Left cardiac atrium (tissue), 4 donors: ENCODE measurements at regions not wholly inside any gene's neighbourhood (a gene's known extent, or its start where the extent isn't known, plus 50 kb on each side); places are given as distances from the start of the nearest gene placed in this dataset.

Experiments used
- ATAC-seq, 2 donors: fragments of 200-7000 bp; cut with Tn5 transposase; one replicate each; pipeline ENCODE4 v1.9.1; 2020; ENCODE audit warnings: mild to moderate bottlenecking in 2 of 2, moderate library complexity in 2 of 2
- DNase-seq: peaks from one replicate; pipeline ENCODE4 v3.0.0-alpha.2; 2020
- intact Hi-C, 2 donors: fragments of 100-400 bp; cut with DNase I; formaldehyde crosslinking; loops; one replicate each; pipeline versions ENCODE4 v1.14.1 to v1.15.1; 2022 to 2023
- donor health status: DM: no; HTN: yes; CAD: no.
- donor health status: DM: no; HTN: yes; CAD: no; lungs with severe emphysema.
- donor health status: DM: yes; HTN: yes; CAD: no.
- donor health status: Dilated cardiomyopathy.

DNA sequence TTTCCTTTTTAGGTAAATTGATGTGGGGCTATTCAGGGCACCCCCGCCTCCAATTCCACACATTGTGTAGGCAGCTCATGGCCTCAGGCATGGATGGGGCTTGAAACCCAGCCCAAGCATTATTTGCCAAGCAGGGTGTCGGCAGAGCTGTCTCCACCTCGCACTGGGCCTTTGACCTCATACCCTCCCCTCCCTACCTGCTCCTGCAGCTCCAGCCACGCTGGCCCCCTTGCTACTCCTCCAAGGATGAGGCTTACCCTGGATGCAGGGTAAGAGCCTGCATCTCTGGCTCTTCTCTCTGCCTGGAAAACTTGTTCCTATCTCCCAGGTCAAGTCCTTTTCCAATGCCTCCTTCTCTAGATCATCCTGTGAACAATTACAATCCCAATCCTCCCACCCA lies 232.6 kb downstream of the SOD2 start:
- ATAC-seq (no peak), DNase-seq (no peak)
- intact Hi-C loops: no loop called here

- ATAC-seq (peak in 1 of 2 donors; percentile 53), DNase-seq (no peak)
- intact Hi-C loops: loop anchor here in 1 of 2 donors (10.0 kb wide), 1 partner anchor 282 kb away; no protein-coding TSS in a partner anchor
Observed at GRCh38 chr6:159456349-159456748, 236.7 kb downstream of the SOD2 start.

- DNase-seq (no peak), ATAC-seq (no peak)
- intact Hi-C loops: loop anchor here in 1 of 2 donors (10.0 kb wide), 1 partner anchor 281 kb away; no protein-coding TSS in a partner anchor
Observed at GRCh38 chr6:159455700-159456274, 237.3 kb downstream of the SOD2 start.

GRCh38 chr6:159450815-159451465 lies 242.1 kb downstream of the SOD2 start:
- DNase-seq (no peak), ATAC-seq (peak in 1 of 2 donors; percentile 51)
- intact Hi-C loops: loop anchor here in 1 of 2 donors (10.0 kb wide), 1 partner anchor 276 kb away; no protein-coding TSS in a partner anchor

GRCh38 chr6:159446340-159446739 lies 246.7 kb downstream of the SOD2 start:
- ATAC-seq: no peak
- intact Hi-C loops: no loop called here
- no peak for DNase-seq

- ATAC-seq: no peak
- DNase-seq: no peak
- intact Hi-C loops: no loop called here
Observed at GRCh38 chr6:159445351-159445750, 247.7 kb downstream of the SOD2 start.

GRCh38 chr6:159444056-159444760 lies 248.8 kb downstream of the SOD2 start:
- ATAC-seq: no peak
- intact Hi-C loops: no loop called here
- DNase-seq: no peak

DNA sequence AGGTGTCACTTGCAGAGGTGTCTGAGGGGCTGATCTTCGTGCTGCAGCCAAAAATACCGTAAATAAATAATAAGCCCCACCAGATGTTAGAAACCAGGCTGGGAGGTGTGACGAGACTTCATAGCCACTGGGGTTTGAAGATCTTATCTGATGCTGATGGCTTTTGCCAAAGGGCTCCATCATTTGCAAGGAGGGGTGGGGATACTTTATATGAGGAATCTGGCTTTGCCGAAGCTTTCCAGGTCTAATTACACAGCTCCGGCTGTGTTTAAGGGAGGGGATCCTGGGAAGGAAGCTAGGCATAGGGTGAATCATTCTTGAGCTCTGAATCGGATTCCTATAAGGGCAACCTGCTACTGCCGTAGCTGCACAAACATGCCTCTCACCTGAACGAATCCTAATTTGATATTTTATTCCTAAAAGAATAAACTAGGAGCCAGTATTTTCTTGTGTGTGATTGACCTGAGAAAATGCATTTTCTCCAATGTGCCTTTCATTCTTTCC lies 249.6 kb downstream of the SOD2 start:
- ATAC-seq: no peak

GRCh38 chr6:159441704-159441981 lies 251.4 kb downstream of the SOD2 start:
- no peak for ATAC-seq
- intact Hi-C loops: no loop called here
- no peak for DNase-seq

More for the DNA sequence above, 249.6 kb downstream of the SOD2 start:
- DNase-seq: no peak
- intact Hi-C loops: no loop called here

GRCh38 chr6:159440911-159441703 lies 251.9 kb downstream of the SOD2 start:
- peak; percentile 19 to 29 for ATAC-seq

DNA sequence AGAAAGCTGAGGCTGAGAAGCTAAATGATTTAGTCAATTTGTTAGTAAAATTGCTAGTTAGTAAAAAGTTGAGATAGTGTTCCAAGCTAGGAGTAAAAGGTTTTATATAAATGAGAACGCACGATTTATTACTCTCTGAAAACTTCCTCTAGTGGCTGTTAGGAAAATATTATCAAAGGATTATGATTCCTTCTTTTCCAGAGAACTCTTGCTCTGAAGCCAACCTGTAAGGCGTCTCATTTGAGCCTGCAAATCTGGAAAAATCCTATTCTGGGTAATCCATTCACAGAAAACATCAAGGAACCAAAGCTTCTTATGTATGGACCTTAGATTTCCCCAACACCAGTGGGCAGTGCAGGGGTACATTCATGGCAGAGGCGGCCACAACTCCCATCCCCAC lies 252.7 kb downstream of the SOD2 start:
- intact Hi-C loops: no loop called here
- DNase-seq: no peak
- no peak for ATAC-seq

More at GRCh38 chr6:159440911-159441703, 251.9 kb downstream of the SOD2 start:
- intact Hi-C loops: no loop called here
- no peak for DNase-seq

GRCh38 chr6:159439651-159440050 lies 253.4 kb downstream of the SOD2 start:
- DNase-seq (no peak), ATAC-seq (no peak)
- intact Hi-C loops: no loop called here

- DNase-seq: no peak
- no peak for ATAC-seq
- intact Hi-C loops: no loop called here
Observed at GRCh38 chr6:159438106-159438505, 254.9 kb downstream of the SOD2 start.

GRCh38 chr6:159436581-159436980 lies 256.5 kb downstream of the SOD2 start:
- DNase-seq (no peak), ATAC-seq (no peak)
- intact Hi-C loops: no loop called here

GRCh38 chr6:159435701-159436100 lies 257.3 kb downstream of the SOD2 start:
- intact Hi-C loops: no loop called here
- no peak for ATAC-seq
- no peak for DNase-seq

DNA sequence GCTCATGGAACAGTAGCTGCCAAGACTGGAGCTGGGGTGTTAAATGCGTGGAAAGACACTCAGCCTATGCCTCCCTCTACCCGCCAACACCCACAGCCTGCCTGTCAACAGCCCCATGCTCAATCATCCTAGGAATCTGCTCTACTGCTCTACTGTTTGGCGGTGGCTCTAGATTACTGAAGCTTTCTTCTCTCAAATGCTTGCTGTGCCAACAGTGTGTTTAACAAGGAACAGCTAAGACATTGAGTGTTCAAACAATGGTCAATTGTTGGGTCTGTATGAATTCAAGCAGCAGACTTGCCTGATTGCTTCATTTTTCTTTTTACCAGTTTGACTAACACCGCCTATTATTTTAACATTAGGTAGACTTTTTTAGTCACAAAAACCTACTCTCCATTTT lies 258.6 kb downstream of the SOD2 start:
- ATAC-seq (peak in 1 of 2 donors; percentile 45), DNase-seq (no peak)
- intact Hi-C loops: no loop called here

GRCh38 chr6:159433550-159433949 lies 259.5 kb downstream of the SOD2 start:
- ATAC-seq (no peak), DNase-seq (no peak)
- intact Hi-C loops: no loop called here

DNA sequence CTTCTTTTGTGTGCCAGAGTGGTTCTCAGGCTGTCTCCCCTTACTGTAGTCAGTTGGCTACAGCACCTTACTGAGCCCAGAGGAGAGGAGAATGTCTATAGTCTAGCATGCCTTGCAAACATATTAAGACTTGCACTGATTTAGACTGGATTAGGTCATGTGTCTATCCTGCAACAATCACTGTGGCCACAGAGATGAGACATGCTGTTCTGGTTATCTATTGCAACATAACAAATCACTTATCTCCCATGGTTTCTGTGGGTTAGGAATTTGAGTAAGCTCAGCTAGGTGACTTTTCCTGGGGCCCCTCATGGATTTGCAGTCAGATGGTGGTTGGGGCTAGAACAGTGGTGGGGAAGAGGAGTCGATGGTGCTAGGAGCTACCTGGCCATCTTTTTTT lies 261.3 kb downstream of the SOD2 start:
- intact Hi-C loops: no loop called here
- no peak for ATAC-seq
- no peak for DNase-seq

- intact Hi-C loops: no loop called here
- ATAC-seq (no peak), DNase-seq (no peak)
Observed at GRCh38 chr6:159430323-159430722, 261.1 kb downstream of the FNDC1 start.

DNA sequence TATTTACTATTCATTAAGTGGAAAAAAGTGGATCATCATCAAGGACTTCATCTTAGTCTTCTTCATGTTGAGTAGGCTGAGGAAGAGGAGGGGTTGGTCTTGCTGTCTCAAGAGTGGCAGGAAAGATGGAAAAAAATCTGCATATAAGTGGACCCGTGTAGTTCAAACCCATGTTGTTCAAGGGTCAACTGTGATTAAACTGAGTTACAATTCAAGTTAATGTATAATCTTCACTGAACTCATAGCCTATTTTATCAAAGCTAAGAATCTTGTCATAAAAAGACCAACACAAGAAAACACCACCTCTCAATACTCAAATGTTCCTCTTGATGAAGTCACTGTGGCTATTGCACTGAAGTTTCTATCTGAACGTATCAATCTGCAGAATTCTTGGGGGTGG lies 260.2 kb downstream of the FNDC1 start:
- intact Hi-C loops: no loop called here
- ATAC-seq (no peak), DNase-seq (no peak)
